NCI-H2029 (cell line): ENCODE measurements at regions not wholly inside any gene's neighbourhood (a gene's known extent, or its start where the extent isn't known, plus 50 kb on each side); places are given as distances from the start of the nearest gene placed in this dataset.

Experiments used
- DNase-seq: peaks from one replicate; lab custom pipeline; 2025; lab: John Stamatoyannopoulos, UW

DNA sequence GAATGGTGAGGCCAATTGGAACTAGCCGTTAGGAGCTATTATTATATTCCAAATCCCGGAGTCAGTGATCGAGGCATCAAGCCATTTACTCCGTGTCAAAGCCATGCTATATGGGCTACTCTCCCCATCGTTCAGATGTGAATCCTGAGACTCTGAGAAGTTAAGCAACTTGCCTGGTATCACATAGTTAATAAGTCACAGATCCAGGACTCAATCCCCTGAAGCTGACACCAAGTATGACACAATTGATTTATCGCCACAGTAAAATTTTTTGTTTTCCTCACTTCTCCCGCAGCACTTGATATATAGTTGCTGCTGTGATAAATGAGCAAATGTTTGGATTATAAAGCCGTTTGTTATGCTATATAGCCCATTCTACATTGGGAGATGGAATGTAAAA is 50.8 kb upstream of the TSHZ2 start:
- no peak for DNase-seq

DNA sequence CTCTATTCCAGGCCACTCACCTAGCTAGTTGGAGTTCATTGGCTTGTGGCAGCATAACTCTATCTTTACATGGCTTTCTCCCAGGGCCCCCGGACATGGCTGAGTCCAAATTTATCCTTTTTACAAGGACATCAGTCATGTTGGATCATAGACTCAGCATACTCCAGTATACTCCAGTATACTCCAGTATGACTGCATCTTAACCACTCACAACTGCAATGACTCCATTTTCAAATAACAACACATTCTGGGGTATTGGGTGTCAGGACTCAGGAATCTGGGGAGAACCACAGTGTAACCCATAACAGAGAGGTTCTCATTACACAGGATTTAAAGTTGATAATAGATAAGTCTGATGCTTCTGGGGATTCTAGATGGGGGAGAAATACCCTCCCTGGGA is 53.8 kb upstream of the TSHZ2 start:
- no peak for DNase-seq

DNA sequence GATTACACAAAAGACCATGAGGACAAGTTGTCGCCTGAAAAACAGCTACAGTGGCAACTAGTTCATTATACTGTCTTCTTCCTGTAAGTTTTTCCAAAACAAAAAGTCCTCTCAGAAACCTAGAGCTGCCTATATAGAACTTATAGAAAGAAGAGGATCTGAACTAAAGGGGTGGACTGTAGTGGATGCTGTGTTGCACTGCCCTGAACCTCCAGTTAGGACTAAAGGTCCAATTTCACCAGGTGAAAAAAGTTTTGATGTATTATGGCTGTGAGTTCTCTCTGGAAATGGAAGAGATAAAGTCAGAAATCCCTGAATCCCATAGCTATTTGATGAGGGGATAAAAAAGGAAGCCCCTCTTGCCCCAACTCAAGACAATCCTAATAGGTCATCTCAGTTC is 56.6 kb upstream of the TSHZ2 start:
- no peak for DNase-seq

DNA sequence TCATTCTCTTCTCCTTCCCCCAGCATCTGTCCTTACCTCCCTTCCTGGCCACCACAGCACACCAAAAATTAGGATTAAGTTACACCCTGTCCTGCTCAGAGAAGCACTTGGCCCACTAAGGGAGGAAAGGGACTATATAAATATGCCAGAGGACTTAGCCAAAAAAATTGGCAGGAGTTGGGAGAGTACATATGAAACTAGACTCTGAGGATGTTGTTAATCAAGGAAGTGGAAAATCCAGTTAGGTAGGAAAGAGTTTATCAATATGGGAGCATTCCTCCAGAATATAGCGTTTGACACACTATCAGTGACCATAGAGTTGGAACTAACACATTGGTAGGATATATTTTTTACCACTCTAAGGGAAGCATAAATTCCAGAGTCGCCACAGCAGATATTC is 57.3 kb upstream of the TSHZ2 start:
- DNase-seq: no peak

DNA sequence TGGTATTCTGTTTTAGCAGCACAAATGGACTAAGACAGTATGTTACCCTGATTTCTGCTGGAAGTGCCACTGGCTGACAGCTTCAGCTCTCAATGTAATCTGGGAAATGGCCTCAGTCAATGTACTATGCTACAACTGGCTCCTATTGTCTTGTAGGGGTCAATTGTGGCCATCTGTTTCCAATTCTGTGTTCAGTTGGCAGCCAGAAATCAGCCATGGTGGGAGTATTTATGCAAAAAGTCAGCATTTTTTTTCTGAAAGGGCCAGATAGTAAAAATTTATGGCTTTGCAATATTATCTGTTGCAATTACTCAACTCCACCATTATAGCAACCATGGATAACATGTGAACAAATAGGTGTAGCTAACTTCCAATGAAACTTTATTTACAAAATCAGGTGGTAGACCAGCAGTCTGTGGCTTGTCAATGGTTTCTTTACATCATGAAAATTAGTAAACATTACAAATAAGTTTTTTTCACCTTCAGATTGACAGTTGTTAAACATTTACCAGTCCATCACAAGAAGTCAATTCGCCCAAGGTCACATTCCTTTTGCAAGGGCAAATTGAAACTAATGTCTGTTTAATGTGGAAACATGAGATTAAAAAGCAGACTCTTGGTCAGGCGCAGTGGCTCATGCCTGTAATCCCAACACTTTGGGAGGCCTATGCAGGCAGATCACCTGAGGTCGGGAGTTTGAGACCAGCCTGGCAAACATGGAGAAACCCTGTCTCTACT is 58.3 kb upstream of the TSHZ2 start:
- no peak for DNase-seq

DNA sequence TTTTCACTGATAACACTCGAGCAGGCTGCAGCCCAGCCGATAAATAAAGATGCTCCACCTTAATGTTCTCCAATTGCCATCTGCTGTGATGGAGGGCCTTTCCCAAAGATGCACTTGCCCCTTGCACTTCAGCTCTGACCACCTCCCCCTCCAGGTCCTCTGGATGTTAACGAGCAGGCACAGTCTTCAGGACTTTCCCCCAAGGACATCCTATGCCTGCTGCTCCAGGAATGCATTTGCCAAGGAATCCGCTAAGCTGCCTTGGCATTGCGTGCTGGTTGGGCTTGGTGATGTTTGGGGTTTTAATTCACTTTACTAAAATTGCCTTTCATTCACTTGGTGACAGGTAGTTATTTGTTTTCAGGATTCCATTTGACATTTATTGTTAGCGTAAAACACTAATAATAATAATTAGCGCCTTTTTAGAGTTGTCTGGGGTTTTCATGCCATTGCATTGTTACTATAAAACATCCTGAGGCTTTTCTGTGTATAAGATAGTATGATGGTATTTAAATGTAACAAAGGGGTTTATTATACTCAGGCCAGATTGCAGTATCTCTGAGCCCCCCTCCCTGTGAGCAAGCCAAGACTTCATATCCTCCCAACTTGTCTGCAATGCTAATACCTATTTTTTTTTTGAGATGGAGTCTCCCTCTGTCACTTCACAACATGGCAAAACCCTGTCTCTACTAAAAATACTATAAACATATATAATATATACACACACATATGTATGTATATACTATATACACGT is 66.7 kb upstream of the TSHZ2 start:
- DNase-seq: no peak

DNA sequence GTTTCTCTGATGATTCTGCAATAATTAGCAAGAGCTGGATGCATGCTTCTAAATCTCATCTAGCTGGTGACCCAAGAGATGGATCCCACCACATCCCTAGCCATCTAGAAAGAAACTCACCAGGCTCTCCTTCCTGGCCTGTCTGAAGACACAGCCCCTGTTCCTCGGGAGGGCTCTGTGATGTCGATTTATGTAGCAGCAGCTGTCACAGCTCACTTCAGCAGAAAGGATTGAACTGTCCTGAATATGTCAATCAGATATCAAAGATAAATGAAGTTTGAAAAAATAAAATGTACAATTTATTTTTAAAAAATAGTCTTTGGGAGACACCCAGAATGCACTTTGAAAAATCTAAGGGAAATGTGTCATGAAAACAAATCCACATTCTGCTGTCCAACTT is 67.3 kb upstream of the TSHZ2 start:
- DNase-seq: no peak

DNA sequence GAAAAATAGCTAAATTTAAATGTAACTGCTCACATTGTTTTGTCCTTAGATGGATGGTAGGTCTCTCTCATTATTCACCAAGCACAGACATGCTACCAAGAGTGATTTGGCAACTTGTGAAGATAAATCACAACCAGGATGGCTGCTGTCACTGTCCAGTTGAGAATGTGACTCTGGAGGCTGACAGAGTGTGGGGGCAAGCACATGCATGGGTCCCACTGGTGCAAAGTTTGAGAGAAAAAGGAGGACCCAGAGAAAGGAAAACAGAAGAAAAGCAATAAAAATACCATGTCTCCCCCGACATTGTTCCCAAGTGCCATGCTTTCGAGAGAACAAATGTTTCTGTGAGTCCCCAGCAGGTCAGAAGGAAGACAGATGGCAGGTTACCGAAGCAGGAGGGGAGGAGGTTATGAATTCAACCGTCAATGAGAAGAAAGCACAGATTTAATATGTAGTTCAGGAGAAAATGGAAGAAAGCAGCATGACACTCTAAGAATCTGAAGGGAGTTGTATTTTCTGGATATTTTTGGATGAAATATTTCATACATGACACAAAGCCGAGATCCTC is 73.0 kb upstream of the TSHZ2 start:
- DNase-seq: no peak

DNA sequence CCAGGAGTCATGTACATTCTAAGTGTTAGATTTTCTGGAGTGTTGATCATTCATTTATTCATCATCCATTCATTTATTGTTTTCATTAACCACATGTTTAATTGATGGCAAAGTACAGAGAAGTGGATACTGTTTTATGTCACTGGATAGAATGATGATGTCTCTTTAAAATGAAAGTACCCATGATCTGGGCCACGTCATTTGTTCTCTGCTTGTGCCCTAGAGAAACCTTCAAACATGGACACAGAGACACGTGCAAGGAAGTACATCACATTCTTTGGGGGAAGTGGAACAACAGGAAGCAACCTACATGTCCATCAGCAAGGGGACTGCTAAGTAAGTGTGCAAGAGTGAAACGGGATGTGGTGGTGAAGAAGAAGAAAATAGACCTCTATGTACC is 75.8 kb upstream of the TSHZ2 start:
- DNase-seq: no peak

DNA sequence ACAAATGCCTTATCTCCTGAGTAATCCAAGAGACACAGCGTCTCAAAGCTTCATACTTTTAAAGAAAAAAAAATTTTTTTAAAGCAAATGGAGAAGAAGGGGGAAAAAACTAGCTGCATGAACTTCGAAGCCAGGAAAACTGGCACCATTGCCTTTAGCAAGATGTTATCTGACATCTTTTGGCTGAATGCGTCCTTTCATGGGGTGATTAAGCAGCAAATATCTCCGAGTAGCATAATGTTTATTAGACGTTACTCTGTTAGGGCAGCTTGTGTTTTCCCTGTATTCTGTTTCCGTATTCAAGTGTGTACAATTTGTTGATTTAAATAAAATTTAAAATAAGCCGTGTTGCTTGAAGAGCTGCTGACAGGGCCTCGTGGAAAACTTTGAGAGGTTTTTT is 76.5 kb upstream of the TSHZ2 start:
- no peak for DNase-seq

DNA sequence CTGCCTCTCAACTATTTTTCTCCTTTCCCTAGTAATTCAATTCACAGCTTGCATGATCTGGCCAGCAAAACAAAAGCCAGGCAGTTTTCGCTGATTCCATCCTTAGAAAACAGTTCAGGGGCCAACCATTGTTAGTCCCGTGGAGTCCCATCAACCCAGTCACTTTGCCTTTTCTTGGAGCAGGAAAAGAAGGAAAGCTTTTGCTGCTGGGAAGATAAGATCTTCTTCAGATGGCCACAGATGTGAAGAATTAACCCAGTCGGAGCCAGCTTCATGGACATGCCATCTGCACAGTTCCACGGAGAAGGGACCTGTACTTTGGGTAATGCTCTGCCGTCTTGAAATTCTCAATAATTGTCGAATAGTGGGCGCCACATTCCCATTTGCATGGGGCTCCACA is 76.9 kb upstream of the TSHZ2 start:
- no peak for DNase-seq

DNA sequence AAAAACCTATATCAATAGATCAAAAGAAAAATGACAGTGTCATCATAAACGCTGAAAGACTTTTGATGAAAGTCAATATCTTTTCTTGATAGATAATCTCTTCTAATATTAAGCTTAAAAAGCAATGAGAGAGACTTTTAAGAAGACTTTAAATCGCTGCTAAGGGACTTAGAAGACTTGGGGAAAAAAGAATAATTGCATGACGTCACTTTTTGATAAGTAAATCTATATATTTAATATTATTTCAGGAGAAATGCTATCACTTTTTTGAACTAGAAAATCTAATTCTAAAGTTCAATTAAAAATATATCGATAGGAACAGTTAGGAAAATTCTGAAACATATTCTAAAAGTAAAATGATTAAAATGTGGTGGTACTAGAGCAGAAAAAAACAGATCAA is 78.7 kb upstream of the TSHZ2 start:
- DNase-seq: no peak

DNA sequence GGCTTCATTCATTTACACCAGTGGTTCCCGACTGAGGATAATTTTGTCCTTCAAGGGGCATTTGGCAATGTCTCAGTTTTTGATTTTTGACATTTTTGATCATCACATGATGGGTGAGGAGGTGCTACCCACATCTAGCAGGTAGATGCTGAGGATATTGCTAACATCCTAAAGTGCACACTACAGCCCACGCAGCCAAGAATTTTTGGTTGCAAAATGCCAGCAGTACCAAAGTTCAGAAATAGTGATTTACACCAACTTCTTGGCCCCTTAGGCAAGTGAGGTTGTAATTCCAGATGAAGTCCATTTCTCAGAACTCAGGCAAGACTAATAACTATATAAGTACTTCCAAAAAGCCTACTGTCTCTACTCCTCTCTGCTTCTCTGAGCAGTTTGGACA is 80.1 kb upstream of the TSHZ2 start:
- no peak for DNase-seq

DNA sequence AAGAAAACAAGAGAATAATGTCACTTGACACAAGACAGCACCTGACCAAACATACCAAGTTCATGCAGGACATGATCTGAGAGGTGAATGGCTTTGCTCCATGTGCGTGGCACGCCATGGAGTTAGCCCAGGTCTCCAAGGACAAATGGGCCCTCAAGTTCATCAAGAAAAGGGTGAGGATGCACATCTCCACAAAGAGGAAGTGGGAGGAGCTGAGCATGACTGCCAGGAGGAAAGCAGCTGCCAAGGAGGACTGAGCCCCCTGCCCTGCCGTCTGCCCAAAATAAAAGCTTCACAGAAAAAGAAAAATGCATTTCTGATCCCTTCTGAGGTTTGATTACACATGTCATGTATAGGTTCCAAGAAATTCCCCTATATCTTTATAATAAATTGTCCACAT is 82.0 kb upstream of the TSHZ2 start:
- DNase-seq: no peak

DNA sequence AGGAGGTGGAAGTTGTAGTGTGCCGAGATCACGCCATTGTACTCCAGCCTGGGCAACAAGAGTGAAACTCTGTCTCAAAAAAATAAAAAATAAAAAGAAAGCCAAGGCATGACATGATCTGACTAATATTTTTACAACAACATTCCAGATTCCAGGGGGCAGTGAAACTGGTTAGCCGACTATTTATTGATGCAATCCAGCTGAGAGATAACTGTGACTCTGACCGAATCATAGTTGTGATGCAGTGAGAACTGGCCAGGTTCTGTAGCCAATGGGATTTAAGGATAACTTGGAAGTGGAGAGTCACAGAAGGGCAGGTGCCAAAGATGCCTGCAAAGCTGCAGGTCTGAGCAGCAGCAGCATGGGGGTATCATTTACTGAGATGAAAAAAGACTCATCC is 82.9 kb upstream of the TSHZ2 start:
- DNase-seq: no peak

DNA sequence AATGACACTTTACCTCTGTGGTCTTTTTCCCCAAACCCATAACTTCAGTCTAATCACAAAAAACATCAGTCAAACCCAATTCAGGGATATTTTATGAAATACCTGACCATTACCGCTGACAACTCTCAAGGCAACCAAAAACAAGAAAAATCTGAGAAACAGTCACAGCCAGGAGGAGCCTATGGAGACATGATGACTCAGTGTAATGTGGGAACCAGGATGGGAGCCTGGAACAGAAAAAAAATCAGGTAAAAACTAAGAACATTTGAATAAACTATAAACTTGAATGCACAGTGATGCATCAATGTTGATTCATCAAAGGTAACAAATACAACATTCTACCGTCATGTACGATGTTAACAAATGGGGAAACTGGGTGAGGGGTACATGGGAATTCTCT is 84.1 kb upstream of the TSHZ2 start:
- DNase-seq: no peak

DNA sequence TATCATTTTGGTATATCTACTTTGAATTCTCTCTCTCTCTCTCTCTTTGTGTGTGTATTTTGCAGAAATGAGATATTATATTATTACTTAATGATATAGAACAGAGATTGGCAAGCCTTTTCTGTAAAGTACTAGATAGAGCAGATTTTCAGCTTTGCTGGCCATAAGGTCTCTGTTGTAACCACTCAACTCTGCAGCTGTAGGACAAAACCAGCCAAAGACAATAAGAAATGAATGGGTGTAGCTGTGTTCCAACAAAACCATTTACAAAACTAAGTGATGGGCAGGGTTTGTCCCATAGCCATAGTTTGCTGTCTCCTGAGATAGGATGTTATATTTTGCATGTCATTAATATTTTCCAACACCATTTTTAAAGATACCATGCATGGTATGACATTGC is 91.2 kb upstream of the TSHZ2 start:
- no peak for DNase-seq

DNA sequence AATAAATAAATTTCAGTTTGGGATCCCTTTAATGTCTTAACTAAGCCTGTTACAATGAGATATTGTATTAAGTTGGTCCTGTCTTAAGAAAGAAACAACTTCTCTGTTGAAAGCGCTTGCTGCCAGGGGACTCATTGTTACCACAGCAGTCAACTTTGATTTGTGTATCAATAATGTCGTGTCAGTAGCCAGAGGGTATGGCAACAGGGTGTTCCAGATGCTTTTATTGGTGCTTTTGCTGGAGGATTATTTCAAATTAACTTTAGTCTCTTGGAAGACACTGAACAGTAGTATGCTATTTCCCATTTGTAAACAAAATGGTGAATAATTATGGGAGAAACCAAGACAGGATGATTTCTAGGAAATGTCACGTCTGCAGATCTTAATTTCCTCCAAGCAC is 91.9 kb upstream of the TSHZ2 start:
- no peak for DNase-seq

DNA sequence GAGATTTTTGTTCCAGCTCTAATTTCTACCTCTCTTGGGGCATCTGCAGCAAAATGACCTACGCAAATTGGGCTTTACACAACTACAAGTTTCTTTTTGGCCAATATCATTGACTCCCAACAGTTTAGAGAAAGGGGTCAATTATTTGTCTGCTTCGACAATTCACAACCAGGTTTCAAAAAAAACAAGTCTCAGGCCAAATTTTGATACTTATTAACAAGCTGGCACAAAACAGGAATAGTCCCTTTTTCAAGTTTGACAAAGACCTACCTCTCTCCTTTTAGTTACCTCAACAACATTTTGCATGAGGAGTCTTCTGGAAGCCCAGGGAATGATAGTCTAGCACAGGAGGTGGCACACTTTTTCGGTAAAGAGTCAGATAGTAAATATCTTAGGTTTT is 97.9 kb upstream of the TSHZ2 start:
- no peak for DNase-seq

DNA sequence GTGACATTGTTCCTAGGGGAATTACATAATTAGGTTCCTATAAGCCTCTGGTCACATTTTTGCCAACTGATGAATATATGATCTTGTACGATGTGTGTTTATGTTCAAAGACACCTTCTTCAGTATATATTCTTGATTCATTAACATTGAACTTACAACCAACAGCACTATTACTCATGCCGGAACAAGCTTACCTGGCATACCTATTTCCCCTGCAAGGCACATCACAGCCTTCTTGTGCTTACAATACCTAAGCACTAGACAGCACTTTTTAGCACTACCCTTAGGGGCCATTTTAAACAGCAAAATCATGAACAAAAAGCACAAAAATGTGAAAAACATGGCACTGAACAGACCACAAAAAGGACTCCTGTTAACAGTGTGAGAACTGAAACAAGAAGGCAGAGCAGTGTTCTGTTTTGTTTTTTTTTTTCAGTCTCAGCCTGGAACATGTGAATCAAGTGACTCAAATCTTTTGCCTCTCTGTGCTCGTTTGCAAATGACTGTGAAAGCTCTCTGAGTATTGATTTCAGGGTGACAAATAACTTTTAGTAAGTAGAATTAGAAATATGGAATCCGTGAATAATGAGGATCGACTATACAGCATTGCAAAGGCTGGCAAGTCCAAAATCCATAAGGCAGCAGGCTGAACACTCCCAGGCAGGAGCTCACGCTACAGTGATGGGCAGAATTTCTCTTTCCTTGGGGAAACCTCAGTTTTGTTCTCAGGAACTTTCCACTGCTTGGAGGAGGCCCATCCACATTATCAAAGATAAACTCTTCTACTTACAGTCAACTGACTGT is 102.3 kb upstream of the TSHZ2 start:
- DNase-seq: no peak

DNA sequence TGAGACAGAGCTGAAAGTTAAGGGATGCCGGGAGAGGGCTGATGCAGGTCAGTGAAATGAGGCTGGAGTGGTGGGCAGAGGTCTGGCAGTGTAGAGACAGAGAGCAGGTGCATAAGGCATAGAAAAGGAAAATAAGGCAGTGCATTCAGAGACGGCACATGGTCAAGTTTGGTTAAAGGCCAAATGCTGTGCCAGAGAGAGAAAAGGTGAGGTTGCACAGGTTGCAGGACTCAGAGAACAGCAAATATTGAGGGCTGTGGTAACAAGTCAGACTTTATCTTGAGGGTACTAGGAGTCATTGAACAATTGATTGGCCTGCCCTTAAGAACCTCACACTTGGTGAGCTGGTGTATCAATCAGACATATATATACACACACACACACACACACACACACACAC is 102.9 kb upstream of the TSHZ2 start:
- DNase-seq: no peak

DNA sequence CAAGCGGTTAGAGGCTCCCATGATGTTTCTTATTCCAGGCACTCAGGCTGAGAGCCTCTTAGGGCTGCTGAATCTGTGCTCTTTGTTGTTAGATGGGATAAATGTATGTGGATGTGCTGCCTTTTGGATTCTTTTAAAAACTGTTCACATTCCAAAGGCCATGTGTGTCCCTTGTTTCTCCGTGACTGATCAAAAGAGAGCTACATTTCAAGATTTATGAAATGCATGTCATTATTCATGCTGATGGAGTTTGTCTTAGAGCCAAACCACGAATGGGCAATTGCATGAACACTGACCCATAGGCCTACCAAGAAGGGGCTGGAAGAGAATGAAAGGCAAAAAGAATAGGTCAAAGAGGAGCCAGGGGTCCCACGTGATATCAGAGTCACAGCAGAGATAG is 104.9 kb upstream of the TSHZ2 start:
- no peak for DNase-seq
